SU-DHL-6 (cell line): ENCODE measurements at regions not wholly inside any gene's neighbourhood (a gene's known extent, or its start where the extent isn't known, plus 50 kb on each side); places are given as distances from the start of the nearest gene placed in this dataset.

Source experiments
- CTCF ChIP-seq: fragments of 200-600 bp; sonication (generic); IDR thresholded peaks from one replicate; pipeline ENCODE4 v1.5.1; 2017; ENCODE audit warnings: antibody characterized with exemption, mild to moderate bottlenecking, low read length, moderate library complexity; ENCODE audit not compliant: insufficient read depth, poor library complexity, severe bottlenecking
- EZH2phosphoT487 ChIP-seq: fragments of 200-600 bp; sonication (generic), shearing (Covaris generic); conservative IDR thresholded peaks from 2 replicates; pipeline ENCODE4 v1.6.1; 2018; ENCODE audit warnings: mild to moderate bottlenecking, antibody characterized with exemption, low read length, moderate library complexity, mixed read lengths

DNA sequence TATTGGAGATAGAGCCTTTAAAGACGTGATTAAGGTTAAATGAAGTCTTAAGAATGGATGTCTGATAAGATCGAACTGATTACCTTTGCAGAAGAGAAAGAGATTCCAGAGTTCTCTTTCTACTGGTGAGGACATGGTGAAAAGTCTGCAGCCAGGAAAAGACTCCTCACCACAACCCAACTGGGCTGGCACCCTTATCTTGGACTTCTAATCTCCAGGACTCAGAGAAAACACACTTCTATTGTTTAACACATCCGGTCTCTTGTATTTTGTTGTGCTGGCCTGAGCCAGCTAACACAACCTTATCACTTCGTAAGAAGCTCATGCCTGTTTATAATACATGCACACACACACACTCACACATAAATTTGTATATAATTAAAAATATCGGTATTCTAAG, 489.1 kb downstream of the PRDM9 start:
- TF ChIP-seq CTCF (no peak), EZH2phosphoT487 (no peak)
